ENCODE measurements at regions not wholly inside any gene's neighbourhood (a gene's known extent, or its start where the extent isn't known, plus 50 kb on each side); places are given as distances from the start of the nearest gene placed in this dataset.

DNA sequence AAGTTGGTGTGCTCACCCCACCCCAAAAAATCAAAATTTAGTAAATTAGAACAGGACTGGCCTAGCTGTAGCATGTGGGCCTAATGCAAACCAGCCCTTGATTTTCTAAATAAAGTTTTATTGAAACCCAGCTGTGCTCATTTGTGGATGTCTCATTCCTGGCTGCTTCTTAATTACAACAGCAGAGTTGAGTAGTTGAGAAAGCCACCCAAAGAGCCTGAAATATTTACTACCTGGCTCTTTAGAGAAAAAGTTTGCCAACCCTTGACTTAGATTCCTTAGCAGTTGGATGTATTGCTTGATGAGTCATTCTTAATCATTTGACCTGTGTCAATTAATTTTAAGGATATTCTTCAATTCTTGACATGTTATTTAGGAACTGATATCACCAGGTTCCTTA lies 168.3 kb upstream of the PUDP start:
- TF ChIP-seq, protein P1, sequence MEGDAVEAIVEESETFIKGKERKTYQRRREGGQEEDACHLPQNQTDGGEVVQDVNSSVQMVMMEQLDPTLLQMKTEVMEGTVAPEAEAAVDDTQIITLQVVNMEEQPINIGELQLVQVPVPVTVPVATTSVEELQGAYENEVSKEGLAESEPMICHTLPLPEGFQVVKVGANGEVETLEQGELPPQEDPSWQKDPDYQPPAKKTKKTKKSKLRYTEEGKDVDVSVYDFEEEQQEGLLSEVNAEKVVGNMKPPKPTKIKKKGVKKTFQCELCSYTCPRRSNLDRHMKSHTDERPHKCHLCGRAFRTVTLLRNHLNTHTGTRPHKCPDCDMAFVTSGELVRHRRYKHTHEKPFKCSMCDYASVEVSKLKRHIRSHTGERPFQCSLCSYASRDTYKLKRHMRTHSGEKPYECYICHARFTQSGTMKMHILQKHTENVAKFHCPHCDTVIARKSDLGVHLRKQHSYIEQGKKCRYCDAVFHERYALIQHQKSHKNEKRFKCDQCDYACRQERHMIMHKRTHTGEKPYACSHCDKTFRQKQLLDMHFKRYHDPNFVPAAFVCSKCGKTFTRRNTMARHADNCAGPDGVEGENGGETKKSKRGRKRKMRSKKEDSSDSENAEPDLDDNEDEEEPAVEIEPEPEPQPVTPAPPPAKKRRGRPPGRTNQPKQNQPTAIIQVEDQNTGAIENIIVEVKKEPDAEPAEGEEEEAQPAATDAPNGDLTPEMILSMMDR (conservative IDR thresholded peaks at IDR 0.05): no peak
- DNase-seq: no peak
- no peaks in the 10 kb centered on the region for H3K79me1 ChIP-seq (ENCODE audit: insufficient read depth, low read depth, low read length, poor library complexity, severe bottlenecking)

More for the DNA sequence above, 168.3 kb upstream of the PUDP start:
- Histone ChIP-seq H3K79me2 (ENCODE audit: insufficient read depth, low read length) (no peaks in the 10 kb centered on the region), H2BK15ac (ENCODE audit: low read depth, low read length) (no peak overlapping the region), H3K56ac (ENCODE audit: insufficient read length, low read depth, low read length) (no peak overlapping the region), H2BK5ac (ENCODE audit: insufficient read length, low read length) (no peak overlapping the region), H4K91ac (ENCODE audit: insufficient read length, low read depth, low read length) (no peak overlapping the region), H2AK5ac (ENCODE audit: insufficient read length, low read length) (no peak overlapping the region), H2AFZ (ENCODE audit: low read length) (no peak overlapping the region), H3K4ac (ENCODE audit: low read depth, low read length) (no peak overlapping the region), H3K14ac (ENCODE audit: insufficient read depth, low read length) (no peak overlapping the region), H3K23ac (ENCODE audit: insufficient read length, low read depth, low read length) (no peak overlapping the region), H4K8ac (replicated peaks; ENCODE audit: insufficient read length, low read depth, low read length) (no peak overlapping the region), H3K23me2 (ENCODE audit: insufficient read length, low read depth, low read length, poor library complexity, severe bottlenecking) (no peaks in the 10 kb centered on the region), H2BK120ac (ENCODE audit: low read depth, low read length, poor library complexity, severe bottlenecking) (no peak overlapping the region), H2BK12ac (ENCODE audit: insufficient read length, low read depth, low read length) (no peak overlapping the region), H3K9me3 (ENCODE audit: control insufficient read depth, low read depth, low read length) (no peaks in the 10 kb centered on the region), H3T11ph (ENCODE audit: low read length) (no peak overlapping the region), H3K27ac (ENCODE audit: insufficient read length, low read depth, low read length) (no peak overlapping the region), H3K9ac (ENCODE audit: extremely low read depth, insufficient read length, low read length) (no peak overlapping the region), H4K5ac (ENCODE audit: insufficient read length, low read depth, low read length) (no peak overlapping the region), H2BK20ac (ENCODE audit: low read depth, low read length, poor library complexity, severe bottlenecking) (no peak overlapping the region), H4K20me1 (ENCODE audit: control insufficient read depth, insufficient read depth, insufficient read length) (no peaks in the 10 kb centered on the region), H3K4me2 (ENCODE audit: insufficient read depth, insufficient read length, low read length) (no peak overlapping the region), H3K27me3 (ENCODE audit: insufficient read depth, low read length) (no peaks in the 10 kb centered on the region), H3K4me1 (ENCODE audit: insufficient read depth, low read length) (no peaks in the 10 kb centered on the region), H3K18ac (ENCODE audit: insufficient read length, low read depth, low read length) (no peak overlapping the region)
- Mint-ChIP-seq H3K27ac (peak overlapping the region in 1 of 3 experiments; percentile 32; a peak in 1 of 7 replicates), H3K36me3 (ENCODE audit: insufficient read depth in 1 of 3, low read depth in 3 of 3) (no peaks in the 10 kb centered on the region; a peak in 1 of 7 replicates), H3K27me3 (ENCODE audit: low read depth) (no peaks in the 10 kb centered on the region), H3K4me1 (peaks cover 0 to 1% of the 10 kb centered on the region in 2 experiments; a peak in 2 of 4 replicates), H3K4me3 (no peak overlapping the region), H3K9me3 (no peaks in the 10 kb centered on the region; a peak in 1 of 5 replicates)

Data from H9 (cell line).